GM18498 (cell line): ENCODE measurements at regions not wholly inside any gene's neighbourhood (a gene's known extent, or its start where the extent isn't known, plus 50 kb on each side); places are given as distances from the start of the nearest gene placed in this dataset.

Experiments used
- ATAC-seq: cut with Tn5 transposase; IDR thresholded peaks from one replicate; pipeline ENCODE4 v1.9.1; 2021; ENCODE audit warnings: mild to moderate bottlenecking, moderate library complexity; ENCODE audit not compliant: unreplicated experiment

DNA sequence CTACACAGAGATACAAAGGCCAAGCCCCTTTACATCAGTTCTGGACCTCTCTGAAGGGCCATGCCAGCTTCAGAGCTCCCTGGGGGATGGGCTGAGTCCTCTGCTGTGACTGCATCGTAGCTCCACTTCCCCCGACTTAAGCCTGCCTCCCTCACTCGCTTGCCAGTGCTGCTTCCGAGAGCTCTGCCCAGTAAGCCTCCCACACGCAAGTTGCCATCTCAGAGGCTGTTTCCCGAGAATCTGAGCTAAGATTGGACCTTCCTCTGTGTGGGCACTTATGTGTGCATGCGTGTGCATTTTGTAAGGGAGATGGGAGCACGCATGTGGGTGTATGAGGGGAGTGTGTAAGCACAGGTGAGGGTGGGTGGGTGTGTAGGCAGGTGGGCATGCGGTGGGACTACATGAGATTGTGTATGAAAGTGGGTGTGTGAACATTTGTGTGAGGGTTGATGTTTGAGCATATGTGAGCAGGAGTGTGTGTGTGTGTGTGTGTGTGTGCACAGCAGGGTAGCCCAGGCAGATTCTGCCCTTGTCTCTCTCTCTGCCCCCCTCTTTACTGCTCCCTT, 163.0 kb upstream of the SYT13 start:
- no peak for ATAC-seq

DNA sequence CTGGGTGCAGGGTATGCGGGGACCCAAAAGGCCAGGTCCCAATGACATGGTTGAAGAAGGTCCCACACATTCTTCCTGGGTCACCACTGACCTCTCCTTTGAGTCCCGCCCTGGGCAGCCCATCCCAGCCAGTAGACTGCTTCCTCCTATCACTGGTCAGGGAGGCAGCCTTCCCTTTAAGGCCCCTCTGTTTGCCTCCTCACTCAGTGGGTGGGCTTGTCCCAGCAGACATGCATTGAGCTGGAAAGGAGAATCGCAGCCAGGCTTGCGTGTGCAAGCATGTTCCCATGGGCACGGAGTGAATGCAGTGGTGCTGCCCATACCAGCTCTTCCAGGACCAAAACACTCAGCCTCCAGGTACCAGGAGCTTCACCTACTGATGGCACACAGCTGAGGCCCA, 162.4 kb upstream of the SYT13 start:
- no peak for ATAC-seq

DNA sequence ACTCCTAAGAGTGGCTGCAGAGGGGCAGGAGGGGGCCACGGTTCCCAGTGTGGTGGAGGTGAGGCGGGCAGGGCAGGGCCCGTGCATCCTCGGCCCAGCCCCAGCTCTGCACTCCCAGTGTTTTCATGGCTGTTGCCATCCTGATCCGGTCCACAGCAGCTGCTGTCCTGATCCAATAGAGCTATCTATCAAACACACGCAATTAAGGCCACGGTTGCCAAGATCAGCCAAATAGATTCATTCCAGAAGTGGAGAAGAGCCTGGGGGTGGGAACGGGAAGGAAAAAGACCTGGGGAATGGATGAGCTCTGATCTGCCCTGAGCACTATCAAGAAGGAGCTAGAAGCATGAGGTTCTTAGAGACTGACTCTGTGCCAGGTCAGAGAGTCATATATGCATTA, 160.9 kb upstream of the SYT13 start:
- no peak for ATAC-seq

- no peak for ATAC-seq
Observed at GRCh38 chr11:45446434-45446833, 160.3 kb upstream of the SYT13 start.

- ATAC-seq, result no peak
Observed at GRCh38 chr11:45444796-45445195, 158.7 kb upstream of the SYT13 start.

DNA sequence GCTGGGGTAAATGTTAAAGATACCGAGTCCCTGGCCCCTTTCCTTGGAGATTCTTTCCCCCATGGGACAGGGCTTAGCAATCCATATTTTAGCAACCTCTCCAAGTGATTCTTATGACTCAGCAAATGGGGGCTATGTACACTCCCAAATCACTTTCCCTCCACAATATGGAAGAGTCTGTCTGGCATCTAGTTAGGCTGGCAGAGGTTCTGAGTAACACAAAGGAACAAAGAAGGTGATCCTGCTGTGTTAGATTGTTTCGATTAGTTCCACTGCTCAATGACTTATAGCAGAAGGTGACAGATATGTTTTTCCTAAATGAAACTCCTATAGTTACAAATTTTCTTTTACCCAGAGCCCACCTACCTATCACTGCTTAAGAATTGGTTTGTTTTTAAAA, 154.0 kb upstream of the SYT13 start:
- no peak for ATAC-seq

GRCh38 chr11:45436966-45437365, 150.8 kb upstream of the SYT13 start:
- ATAC-seq, result no peak

GRCh38 chr11:45436118-45436517, 150.0 kb upstream of the SYT13 start:
- no peak for ATAC-seq

DNA sequence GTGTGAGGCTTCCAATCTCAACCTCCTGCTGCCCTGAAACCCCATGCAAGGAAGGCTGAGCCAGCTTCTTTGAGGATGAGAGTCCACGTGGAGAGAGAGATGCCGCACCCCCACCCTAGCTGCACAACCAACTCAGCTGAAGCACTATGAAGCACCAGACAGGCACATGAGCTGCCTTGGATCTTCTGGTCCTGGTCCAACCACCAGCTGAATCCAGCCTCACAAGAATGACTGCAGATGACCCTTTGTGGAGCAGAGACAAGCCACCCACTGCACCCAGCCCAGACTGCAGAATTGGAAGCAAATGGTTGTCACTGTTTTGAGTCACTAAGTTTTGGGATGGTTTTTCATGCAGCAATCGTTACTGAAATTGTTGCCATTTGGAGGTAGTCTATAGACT, 149.6 kb upstream of the SYT13 start:
- no peak for ATAC-seq

GRCh38 chr11:45432910-45433309, 146.8 kb upstream of the SYT13 start:
- ATAC-seq, result no peak

- no peak for ATAC-seq
Observed at GRCh38 chr11:45432100-45432499, 146.0 kb upstream of the SYT13 start.

- ATAC-seq, result no peak
Observed at GRCh38 chr11:45431046-45432018, 145.2 kb upstream of the SYT13 start.

GRCh38 chr11:45430361-45430760, 144.2 kb upstream of the SYT13 start:
- no peak for ATAC-seq

DNA sequence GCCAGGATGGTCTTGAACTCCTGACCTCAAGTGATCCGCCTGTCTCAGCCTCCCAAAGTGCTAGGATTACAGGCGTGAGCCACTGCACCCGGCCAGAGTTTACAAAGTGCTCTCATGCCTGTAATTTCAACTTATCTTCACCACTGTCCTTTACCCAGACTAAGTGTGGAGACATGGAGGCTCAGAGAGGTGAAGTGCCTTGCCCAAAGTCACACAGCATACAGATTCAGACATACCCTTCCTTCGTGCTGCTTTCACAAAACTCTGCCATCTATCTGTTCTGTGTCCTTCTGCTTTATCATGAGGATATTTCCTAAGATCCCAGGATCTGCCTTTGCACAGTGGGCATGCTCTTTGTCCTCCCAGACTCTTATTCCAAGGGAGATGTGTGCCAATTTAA, 143.6 kb upstream of the SYT13 start:
- no peak for ATAC-seq

DNA sequence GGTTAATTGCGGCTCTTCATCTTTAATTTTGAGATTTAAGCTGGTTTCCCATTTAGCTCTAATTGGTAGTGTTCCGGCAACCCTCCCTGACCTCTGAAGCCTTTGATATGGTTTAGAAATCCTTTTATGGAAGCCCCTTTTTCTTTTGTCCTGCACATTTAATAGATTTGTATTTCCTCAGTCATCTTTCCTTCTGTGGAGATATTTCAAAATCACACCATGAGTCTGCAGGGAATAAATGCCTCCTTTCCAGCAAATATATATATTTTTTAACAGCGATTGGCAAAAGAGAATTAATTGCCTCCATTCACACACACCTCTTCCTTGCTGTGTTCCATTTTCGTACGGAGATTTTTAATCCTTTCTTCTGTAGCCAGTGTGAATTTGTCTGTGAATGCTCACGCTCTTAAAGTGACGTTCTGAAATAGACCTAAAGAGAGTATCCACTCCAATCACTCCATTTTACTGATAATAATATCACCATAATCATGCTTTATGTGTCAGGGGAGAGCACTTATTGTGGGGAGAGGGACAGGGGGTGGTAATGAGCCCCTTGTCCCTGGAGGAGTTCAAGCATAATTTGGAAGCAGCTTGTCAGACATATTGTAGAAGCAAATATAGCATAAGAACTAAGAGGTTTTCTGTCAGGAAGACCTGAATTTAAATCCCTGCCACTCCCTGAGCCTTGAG, 142.5 kb upstream of the SYT13 start:
- no peak for ATAC-seq

- no peak for ATAC-seq
Observed at GRCh38 chr11:45428116-45428515, 142.0 kb upstream of the SYT13 start.

DNA sequence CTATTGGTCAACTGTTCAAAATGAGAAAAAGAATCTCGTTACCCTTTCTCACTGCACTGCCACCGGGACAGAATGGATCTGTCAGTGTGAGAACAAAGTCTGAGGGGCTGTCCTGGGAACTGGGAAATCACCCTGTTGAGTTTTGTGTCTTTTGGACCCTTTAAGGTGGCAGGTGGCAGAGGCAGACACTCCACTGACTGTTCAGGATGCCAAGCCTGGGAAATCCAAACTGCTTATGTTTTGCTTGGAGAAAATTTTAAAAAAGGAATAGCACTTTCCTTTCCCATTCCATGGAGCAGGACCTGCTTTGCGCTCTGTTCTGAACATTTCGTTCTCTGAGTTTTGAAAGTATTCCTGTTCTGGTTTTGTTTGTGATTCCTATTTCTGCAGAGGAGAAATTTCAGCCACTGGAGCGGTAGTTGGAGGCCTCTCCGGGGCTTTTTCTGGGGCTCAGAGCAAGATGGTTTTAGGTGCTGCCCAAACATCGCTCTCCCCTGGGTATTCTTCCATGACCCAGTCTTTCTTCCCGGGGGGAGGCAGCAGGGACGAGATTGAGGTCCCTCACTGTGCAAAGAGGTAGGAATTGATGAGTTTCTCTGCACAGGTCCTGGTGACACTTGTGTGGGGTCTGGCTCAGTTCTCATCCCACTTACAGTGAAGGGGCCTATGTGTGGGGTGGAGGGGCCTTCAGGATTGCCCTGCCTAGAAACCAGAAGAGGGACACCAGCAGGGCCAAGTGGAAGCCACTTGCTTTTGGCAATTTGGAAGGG, 138.5 kb upstream of the SYT13 start:
- no peak for ATAC-seq

- no peak for ATAC-seq
Observed at GRCh38 chr11:45423475-45424120, 137.5 kb upstream of the SYT13 start.

DNA sequence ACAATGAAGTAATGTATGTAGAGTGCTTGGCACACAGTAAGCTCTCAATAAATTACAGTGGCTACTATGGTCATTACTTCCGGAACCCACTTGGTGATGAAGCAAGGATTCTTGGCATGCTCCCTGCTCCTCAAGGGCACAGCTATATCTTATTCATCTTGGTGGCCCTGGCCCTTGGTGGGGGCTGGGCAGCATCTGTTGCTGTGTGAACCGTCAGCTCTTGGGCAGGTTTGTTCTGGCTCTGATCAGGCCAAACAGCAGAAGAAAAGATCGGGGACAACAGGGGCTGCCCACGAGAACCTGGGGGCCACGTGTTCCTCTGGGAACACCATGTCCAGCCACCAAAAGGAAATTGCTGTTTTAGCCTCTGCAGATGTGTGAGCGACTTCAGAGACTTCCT, 136.9 kb upstream of the SYT13 start:
- no peak for ATAC-seq

DNA sequence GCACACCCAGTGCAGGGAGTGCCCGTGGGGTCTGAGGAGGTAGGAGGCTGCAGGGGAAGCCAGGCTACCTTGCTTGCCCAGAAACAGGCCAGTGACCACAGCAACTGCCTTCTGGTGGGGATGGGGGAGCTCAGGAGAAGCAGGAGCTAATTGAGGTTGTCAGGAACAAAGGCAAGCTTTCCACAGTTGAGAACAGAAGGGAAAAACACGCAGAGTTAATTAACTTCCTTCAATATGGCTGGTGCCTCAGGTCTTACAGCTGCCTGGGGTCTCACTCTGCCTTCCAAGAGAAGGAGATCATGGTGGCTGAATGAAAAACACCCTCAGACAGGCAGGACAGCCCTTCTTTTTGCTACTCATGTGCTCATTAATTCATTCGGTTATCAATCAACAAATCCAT, 127.9 kb upstream of the SYT13 start:
- ATAC-seq, result no peak
